ENCODE measurements at regions not wholly inside any gene's neighbourhood (a gene's known extent, or its start where the extent isn't known, plus 50 kb on each side); places are given as distances from the start of the nearest gene placed in this dataset.

DNA sequence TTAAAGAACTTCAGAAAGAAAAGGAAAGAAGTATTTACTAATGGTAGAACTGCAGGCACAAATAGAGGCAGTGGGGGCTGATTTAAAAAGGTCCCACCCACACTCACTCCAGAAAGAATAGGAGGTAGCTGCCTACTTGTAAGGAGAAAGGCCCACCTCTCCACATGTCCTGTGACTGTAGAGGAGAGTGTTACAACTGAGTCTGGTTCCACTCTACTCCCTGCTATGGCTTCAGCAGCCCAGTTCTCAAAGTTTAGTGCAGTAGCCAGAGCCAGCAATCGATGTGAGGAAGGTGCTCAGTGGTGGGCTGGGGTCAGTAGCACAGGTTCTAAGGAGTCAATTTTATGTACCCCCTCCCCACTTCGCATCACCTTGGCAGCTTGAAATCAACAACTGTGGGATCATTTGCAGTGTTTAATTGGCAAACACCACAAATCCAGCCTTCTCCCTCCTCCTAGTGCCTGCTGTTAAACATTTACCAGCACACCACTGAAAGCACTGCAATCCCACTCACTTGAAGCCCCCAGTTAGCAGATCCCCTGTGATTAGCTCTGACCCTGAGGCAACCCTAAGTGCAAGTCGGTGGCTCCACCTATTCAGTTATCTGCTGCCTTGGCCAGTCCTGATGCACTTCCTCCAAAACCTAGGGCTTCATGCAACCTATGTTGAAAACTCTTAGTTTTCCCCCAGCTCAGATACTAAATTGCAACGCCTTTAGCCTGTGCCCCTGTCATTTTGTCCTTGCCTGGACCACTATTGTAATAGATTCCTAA lies 146.6 kb downstream of the BBOX1 start:
- TF ChIP-seq, protein P1, sequence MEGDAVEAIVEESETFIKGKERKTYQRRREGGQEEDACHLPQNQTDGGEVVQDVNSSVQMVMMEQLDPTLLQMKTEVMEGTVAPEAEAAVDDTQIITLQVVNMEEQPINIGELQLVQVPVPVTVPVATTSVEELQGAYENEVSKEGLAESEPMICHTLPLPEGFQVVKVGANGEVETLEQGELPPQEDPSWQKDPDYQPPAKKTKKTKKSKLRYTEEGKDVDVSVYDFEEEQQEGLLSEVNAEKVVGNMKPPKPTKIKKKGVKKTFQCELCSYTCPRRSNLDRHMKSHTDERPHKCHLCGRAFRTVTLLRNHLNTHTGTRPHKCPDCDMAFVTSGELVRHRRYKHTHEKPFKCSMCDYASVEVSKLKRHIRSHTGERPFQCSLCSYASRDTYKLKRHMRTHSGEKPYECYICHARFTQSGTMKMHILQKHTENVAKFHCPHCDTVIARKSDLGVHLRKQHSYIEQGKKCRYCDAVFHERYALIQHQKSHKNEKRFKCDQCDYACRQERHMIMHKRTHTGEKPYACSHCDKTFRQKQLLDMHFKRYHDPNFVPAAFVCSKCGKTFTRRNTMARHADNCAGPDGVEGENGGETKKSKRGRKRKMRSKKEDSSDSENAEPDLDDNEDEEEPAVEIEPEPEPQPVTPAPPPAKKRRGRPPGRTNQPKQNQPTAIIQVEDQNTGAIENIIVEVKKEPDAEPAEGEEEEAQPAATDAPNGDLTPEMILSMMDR (conservative IDR thresholded peaks at IDR 0.05; ENCODE audit: low read length): no peak
- TF ChIP-seq EZH2phosphoT487 (IDR thresholded peaks at IDR 0.05; ENCODE audit: borderline replicate concordance, low read depth, low read length): no peak

Measured in OCI-LY7 (cell line).